Esophagus muscularis mucosa (tissue), 3 donors: ENCODE measurements at regions not wholly inside any gene's neighbourhood (a gene's known extent, or its start where the extent isn't known, plus 50 kb on each side); places are given as distances from the start of the nearest gene placed in this dataset.

ENCODE experiments used
- CTCF ChIP-seq, 3 experiments: fragments of 200-600 bp in 2 of 3; fragments of 450-650 bp in 1 of 3; sonication (generic) in 2 of 3; IDR thresholded peaks; one replicate each; pipeline ENCODE4 v1.5.1; 2017 to 2019; ENCODE audit warnings: antibody characterized with exemption in 3 of 3, mild to moderate bottlenecking in 2 of 3, moderate library complexity in 1 of 3
- POLR2A ChIP-seq: fragments of 450-650 bp; IDR thresholded peaks from one replicate; pipeline ENCODE4 v1.6.1; 2017; ENCODE audit warnings: antibody characterized with exemption, moderate library complexity, mild to moderate bottlenecking, low read depth

GRCh38 chr3:132880986-132881385, 157.2 kb upstream of the TMEM108 start:
- TF ChIP-seq CTCF (IDR thresholded peaks at IDR 0.05), result no peak
- no peak for TF ChIP-seq POLR2A
